ENCODE measurements at regions not wholly inside any gene's neighbourhood (a gene's known extent, or its start where the extent isn't known, plus 50 kb on each side); places are given as distances from the start of the nearest gene placed in this dataset.

- TF ChIP-seq EP300 (IDR thresholded peaks at IDR 0.05) = no peak
- TF ChIP-seq, protein P1, sequence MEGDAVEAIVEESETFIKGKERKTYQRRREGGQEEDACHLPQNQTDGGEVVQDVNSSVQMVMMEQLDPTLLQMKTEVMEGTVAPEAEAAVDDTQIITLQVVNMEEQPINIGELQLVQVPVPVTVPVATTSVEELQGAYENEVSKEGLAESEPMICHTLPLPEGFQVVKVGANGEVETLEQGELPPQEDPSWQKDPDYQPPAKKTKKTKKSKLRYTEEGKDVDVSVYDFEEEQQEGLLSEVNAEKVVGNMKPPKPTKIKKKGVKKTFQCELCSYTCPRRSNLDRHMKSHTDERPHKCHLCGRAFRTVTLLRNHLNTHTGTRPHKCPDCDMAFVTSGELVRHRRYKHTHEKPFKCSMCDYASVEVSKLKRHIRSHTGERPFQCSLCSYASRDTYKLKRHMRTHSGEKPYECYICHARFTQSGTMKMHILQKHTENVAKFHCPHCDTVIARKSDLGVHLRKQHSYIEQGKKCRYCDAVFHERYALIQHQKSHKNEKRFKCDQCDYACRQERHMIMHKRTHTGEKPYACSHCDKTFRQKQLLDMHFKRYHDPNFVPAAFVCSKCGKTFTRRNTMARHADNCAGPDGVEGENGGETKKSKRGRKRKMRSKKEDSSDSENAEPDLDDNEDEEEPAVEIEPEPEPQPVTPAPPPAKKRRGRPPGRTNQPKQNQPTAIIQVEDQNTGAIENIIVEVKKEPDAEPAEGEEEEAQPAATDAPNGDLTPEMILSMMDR (IDR thresholded peaks at IDR 0.05) = no peak
These were observed 542.7 kb upstream of the SLITRK5 start for GRCh38 chr13:87128491-87128890.

Data from sigmoid colon (tissue), 4 donors.